Transverse colon (tissue), 4 donors: ENCODE measurements at regions not wholly inside any gene's neighbourhood (a gene's known extent, or its start where the extent isn't known, plus 50 kb on each side); places are given as distances from the start of the nearest gene placed in this dataset.

Experiments used
- EP300 ChIP-seq: sonication (generic); formaldehyde crosslinking; IDR thresholded peaks from one replicate; pipeline ENCODE4 v1.6.1; 2017; ENCODE audit warnings: antibody characterized with exemption, low read depth
- POLR2A ChIP-seq: fragments of 450-650 bp; IDR thresholded peaks from one replicate; pipeline ENCODE4 v1.6.1; 2016; ENCODE audit warnings: antibody characterized with exemption, mild to moderate bottlenecking, moderate library complexity
- POLR2AphosphoS5 ChIP-seq, 3 donors: sonication (generic); formaldehyde crosslinking; IDR thresholded peaks; one replicate each; pipeline ENCODE4 v1.6.1; 2016; ENCODE audit warnings: antibody characterized with exemption in 3 of 3
- TF ChIP-seq, protein P1 (sequence below), 5 experiments: fragments of 200-600 bp in 3 of 5; fragments of 450-650 bp in 2 of 5; sonication (generic) in 3 of 5; IDR thresholded peaks; 1 replicate in 2 of 5; 2 replicates in 3 of 5; pipeline ENCODE4 v1.5.1; 2016 to 2017; ENCODE audit warnings: antibody characterized with exemption in 5 of 5, inconsistent platforms in 3 of 5, mild to moderate bottlenecking in 2 of 5, moderate library complexity in 1 of 5

DNA sequence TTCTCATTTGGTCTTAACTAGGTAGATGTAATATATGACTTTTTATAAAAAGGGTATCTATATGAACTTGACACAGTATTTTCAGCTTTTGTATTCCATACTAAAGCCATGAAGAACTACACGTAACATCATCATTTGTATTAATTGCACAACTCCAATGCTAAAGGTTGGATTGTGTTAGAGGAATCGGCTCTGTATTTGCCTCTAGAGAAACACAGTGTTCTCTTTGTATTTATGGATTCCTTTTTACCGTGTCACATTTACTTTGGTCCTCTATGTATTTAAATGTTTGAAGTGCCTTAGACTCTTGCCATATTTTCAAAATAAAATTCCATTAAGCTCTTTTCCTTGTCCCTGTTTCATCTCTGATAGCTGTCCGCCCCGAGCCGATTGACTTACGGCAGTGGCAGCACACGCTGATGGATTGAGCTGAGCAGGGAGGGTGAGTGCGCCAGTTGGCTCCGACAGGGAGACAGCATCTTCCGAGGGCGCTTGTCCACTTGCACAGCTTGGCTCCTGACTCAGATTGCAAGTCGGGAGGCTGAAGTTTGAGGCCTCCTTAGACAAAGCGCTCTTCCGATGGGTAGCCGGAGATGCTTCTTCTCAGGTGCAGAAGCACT, 95.6 kb upstream of the DMRT1 start:
- no peak for TF ChIP-seq POLR2A
- TF ChIP-seq, protein P1, sequence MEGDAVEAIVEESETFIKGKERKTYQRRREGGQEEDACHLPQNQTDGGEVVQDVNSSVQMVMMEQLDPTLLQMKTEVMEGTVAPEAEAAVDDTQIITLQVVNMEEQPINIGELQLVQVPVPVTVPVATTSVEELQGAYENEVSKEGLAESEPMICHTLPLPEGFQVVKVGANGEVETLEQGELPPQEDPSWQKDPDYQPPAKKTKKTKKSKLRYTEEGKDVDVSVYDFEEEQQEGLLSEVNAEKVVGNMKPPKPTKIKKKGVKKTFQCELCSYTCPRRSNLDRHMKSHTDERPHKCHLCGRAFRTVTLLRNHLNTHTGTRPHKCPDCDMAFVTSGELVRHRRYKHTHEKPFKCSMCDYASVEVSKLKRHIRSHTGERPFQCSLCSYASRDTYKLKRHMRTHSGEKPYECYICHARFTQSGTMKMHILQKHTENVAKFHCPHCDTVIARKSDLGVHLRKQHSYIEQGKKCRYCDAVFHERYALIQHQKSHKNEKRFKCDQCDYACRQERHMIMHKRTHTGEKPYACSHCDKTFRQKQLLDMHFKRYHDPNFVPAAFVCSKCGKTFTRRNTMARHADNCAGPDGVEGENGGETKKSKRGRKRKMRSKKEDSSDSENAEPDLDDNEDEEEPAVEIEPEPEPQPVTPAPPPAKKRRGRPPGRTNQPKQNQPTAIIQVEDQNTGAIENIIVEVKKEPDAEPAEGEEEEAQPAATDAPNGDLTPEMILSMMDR (IDR thresholded peaks at IDR 0.05): no peak
- peak in 2 of 3 donors; percentile 47 for TF ChIP-seq POLR2AphosphoS5 (IDR thresholded peaks at IDR 0.05)
- no peak for TF ChIP-seq EP300
